Left cardiac atrium (tissue), 4 donors: ENCODE measurements at regions not wholly inside any gene's neighbourhood (a gene's known extent, or its start where the extent isn't known, plus 50 kb on each side); places are given as distances from the start of the nearest gene placed in this dataset.

Source experiments
- ATAC-seq, 2 donors: fragments of 200-7000 bp; cut with Tn5 transposase; one replicate each; pipeline ENCODE4 v1.9.1; 2020; ENCODE audit warnings: mild to moderate bottlenecking in 2 of 2, moderate library complexity in 2 of 2
- DNase-seq: peaks from one replicate; pipeline ENCODE4 v3.0.0-alpha.2; 2020
- intact Hi-C, 2 donors: fragments of 100-400 bp; cut with DNase I; formaldehyde crosslinking; loops; one replicate each; pipeline versions ENCODE4 v1.14.1 to v1.15.1; 2022 to 2023
- donor health status: DM: no; HTN: yes; CAD: no.
- donor health status: DM: no; HTN: yes; CAD: no; lungs with severe emphysema.
- donor health status: DM: yes; HTN: yes; CAD: no.
- donor health status: Dilated cardiomyopathy.

DNA sequence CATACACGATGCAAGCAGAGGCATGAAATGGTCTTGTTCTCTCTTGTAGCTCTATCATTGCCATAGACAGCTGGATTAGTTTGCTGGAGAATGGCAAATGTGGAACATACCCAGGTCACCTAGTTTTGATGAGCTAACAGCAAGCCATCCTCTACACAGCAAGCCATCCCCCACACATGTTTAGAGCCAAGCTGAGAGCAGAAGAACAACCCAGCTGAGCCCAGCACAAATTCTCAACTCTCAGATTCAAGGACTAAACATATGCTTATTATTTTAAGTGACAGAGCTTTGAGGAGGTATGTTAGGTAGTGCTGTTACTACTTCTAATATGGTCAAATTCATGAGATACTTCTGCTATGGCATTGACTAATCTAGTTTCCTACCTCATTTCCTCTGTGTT lies 230.3 kb downstream of the OTOR start:
- intact Hi-C loops = no loop called here
- ATAC-seq (no peak), DNase-seq (no peak)

DNA sequence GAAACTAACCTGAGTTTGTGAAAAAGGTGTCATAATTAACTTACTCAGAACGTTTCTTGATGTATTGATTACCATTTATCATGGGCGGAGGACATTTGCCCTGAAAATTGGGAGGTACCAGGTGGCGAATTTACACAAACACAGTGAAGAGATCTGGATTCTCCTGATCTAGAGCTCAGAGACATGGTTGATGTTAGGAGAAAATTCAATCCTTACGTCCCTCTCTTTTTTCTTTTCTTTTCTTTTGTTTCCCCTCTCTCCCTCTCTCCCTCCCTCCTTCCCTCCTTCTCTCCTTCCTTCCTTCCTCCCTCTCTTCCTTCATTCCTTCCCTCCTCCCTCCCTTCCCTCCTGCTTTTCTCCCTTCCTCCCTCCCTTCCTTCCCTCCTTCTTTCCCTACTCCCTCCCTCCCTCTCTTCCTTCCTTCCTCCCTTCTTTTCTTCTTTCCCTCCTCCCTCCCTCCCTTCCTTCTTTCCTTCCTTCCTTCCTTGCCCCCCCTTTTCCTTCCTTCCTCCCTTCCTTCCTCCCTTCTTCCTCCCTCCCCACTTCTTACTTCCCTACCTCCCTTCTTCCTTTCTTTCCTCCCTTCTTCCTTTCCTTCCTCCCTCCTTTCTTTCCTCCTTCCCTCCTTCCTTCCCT lies 234.1 kb downstream of the OTOR start:
- intact Hi-C loops = no loop called here
- ATAC-seq (no peak), DNase-seq (no peak)

DNA sequence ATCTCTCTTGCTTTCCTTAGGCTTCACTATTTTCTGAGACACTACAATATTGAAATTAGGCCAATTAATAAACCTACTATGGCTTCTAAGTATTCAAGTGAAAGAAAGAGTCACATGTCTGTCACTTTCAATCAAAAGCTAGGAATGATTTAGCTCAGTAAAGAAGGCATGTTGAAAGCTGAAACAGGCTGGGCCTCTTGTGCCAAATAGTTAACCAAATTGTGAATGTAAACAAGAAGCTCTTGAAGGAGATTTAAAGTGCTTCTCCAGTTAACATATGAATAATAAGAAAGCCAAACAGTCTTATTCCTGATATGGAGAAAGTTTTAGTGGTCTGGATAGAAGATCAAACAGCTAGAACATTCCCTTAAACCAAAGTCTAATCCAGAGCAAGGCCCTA lies 236.3 kb downstream of the OTOR start:
- no peak for ATAC-seq
- intact Hi-C loops = no loop called here
- no peak for DNase-seq

GRCh38 chr20:17003170-17003870 lies 223.5 kb upstream of the PCSK2 start:
- intact Hi-C loops = no loop called here
- no peak for ATAC-seq

DNA sequence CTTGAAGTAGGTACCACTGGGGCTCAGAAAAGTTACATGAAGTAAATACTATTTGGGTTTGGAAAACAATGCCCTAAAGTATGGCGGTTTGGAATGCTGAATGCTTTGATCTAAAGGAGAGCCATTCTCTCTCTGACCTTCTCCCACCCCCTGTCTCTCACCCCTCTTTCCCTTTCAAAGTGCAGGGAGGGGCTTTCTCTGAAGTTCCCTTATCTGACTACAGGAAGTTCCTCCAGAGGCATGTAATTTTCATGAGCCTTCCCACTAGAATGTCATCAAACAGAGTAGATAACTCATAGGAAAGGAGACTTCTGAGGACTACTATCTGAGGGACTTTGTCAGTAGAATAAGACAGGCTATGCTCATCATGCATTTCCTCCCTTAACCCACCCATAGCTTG lies 216.7 kb upstream of the PCSK2 start:
- ATAC-seq = no peak
- intact Hi-C loops = no loop called here

More at GRCh38 chr20:17003170-17003870, 223.5 kb upstream of the PCSK2 start:
- DNase-seq = no peak

GRCh38 chr20:17012546-17013226 lies 214.2 kb upstream of the PCSK2 start:
- ATAC-seq (no peak), DNase-seq (no peak)
- intact Hi-C loops = no loop called here

More for the DNA sequence above, 216.7 kb upstream of the PCSK2 start:
- DNase-seq = no peak

- DNase-seq = no peak
- ATAC-seq = no peak
- intact Hi-C loops = no loop called here
These were observed 212.6 kb upstream of the PCSK2 start for GRCh38 chr20:17014217-17014616.

- intact Hi-C loops = no loop called here
- ATAC-seq (no peak), DNase-seq (no peak)
These were observed 212.0 kb upstream of the PCSK2 start for GRCh38 chr20:17014756-17015366.

DNA sequence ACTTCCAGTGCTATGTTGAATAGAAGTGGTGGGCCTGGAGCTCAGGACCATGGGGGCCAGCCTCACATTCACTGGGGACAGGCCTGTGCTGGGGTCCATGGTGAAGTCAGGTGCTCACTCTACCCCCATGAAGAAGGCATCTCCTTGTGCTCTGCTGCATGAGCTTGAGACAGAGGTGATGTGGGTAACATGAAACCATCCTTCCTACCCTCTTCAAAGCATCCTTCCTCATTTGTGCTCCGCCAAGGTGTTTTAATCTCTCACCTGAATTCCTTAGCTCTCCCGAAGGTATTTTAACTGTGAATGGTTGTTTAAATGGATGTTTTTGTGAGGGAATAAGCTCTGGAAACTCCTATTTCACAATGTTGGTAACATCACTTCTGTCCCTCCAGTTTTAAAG lies 209.6 kb upstream of the PCSK2 start:
- intact Hi-C loops = no loop called here
- no peak for DNase-seq
- no peak for ATAC-seq

DNA sequence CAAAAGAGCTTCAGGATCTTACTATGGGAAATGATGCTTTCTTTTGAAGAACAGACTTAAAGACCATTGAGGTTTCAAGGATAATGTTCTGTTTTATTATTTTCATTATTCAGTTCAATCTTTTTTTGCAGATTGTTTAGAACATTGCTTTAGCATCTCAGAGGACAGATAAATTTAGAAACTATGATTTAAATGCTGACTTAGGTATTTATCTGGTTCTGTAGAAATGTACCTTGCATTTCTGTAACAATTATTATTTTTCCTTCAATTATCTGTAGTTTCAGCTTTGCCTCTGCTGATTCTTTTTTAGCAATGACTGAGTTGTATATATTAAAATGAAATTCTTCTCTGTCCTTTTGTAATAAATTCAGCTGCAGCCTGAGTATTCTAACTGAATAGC lies 205.4 kb upstream of the PCSK2 start:
- ATAC-seq (no peak), DNase-seq (no peak)
- intact Hi-C loops = no loop called here

DNA sequence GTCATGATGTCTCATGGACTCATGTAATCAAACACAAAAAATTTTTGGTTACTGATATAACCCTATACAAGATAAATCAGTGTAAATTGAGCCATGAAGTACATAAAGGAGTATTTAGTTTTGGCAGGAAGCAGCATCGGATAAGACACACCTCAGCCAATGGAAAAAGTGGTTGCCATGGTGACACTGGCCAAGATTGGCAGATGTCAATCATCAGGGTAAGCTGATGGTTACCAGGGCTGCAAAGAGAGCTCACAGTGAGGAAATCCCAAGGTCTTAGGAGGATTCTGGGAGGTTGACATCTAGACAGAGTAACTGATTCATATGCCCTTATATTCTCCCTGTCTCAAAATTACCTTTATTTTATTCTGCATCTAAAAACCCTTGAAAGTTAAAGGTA lies 203.8 kb upstream of the PCSK2 start:
- intact Hi-C loops = no loop called here
- no peak for DNase-seq
- ATAC-seq = no peak

DNA sequence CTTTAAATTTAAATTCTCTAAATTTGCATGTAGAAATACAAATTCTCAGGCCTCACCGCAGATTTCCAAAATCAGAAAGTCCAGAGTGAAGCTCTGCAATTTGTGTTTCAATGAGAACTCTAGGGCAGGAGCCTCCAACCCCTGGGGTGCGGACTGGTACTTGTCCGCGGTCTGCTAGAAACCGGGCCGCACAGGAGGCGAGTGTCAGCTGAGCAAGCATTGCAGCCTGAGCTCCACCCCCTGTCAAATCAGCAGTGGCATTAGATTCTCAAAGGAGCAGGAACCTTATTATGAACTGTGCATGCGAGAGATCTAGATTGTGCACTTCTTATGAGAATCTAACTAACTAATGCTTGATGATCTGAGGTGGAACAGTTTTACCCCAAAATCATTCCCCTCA lies 203.0 kb upstream of the PCSK2 start:
- DNase-seq (no peak), ATAC-seq (no peak)
- intact Hi-C loops = no loop called here

DNA sequence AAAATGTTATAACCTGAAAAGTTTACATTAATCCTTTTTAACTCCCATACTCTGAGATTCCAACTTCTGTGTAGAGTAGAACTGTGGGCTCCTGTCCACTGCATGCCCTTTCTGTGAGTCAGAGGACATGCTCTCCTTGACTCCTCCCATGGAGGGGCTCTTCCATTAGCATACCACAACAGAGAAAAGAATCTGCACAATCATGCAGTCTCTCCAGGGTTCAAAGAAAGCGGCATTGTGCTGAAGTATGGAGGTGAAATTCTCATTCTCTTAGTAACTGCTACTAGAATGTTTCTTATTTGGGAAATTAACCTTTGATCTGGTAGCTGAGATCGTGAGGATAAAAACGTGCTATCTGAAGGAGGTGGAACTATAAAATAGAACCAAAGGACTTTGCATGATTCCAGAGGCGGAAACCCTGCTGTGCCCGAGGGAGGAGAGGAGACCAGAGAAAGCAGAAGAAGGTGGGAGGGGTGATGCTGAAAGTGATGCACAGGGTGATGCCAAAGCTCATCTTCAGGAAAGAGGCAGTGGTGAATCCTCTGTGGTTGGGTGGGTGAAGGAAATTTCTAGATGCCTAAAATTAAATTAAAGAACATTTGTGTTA lies 202.2 kb upstream of the PCSK2 start:
- ATAC-seq = no peak
- DNase-seq = no peak
- intact Hi-C loops = no loop called here

DNA sequence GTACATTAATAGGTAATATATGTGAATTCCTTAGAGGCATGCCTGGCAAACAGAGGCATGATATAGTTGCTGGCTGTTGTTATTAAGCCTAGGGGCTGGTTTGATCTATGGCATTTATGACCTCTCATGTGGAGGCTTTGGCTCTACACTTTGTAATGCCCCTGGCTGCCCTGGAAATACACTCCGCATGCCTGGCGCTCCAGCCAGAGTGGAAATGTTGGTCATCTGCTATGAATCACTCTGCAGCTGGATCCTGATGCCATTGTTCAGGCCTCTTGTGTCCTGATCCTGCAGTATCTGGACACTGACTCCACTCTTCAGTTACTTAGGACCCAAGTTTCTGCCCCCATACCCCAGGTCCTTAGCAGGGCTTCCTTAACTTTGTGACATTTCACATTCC lies 200.5 kb upstream of the PCSK2 start:
- intact Hi-C loops = no loop called here
- ATAC-seq (no peak), DNase-seq (no peak)

DNA sequence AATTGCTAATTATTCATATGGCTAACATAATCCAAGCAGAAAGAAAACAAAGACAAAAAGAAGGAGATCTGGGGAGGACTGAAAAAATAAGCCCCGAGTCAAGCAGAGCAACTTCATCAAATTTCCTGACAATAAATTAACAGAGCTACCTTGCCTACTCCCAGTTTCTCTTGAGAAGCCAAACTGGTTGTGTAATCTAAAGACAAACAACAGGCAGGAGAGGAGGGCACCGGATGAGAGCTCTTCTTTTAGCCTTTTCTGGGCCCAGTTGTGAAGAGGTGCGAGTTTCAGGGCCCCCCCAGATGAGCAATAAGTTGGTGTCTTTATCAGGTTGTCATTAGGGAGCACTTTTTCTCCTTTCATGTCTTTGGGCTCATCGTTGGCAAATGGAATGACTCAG lies 197.1 kb upstream of the PCSK2 start:
- intact Hi-C loops = no loop called here
- no peak for ATAC-seq
- DNase-seq = no peak

DNA sequence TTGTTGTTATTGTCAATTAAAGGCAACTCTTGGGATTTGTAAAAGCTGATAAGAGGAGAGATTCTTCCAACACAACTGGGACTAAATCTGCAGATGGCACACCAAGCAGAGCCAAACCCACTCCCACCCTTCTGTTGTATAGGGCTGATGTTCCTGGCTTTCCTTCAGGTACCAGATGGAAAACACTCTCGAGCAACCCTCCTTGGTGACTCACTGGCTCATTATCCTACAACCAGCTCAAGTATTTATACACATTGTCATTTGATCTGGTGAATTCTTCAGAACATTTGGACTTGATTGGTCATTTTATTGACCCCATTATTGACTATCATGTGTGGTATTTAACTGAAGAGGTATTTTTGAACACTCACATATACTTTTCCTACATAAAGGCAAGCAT lies 190.3 kb upstream of the PCSK2 start:
- DNase-seq = no peak
- intact Hi-C loops = no loop called here
- ATAC-seq = no peak

GRCh38 chr20:17042122-17042521 lies 184.7 kb upstream of the PCSK2 start:
- DNase-seq (no peak), ATAC-seq (no peak)
- intact Hi-C loops = no loop called here

DNA sequence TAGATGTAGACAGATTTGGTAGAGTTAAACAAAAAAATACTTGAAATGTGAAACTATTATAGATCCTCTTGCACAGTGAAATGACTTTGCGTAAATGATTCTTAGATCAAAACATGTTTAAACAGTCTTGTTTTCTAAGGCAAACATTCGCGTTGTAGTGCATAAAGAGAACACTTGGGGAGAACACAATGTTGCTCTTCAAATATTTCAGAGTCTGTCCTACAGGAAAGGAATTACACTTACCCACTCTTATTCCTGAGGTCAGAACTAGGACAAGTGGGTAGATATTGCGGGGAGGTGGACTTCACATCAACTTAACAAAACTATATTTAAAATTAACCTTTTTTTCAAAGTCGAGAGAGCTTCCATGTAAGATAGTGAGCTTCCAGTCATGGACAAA lies 183.5 kb upstream of the PCSK2 start:
- DNase-seq = no peak
- no peak for ATAC-seq
- intact Hi-C loops = no loop called here

GRCh38 chr20:17044891-17045290 lies 181.9 kb upstream of the PCSK2 start:
- ATAC-seq (no peak), DNase-seq (no peak)
- intact Hi-C loops = no loop called here

GRCh38 chr20:17059465-17059864 lies 167.4 kb upstream of the PCSK2 start:
- intact Hi-C loops = no loop called here
- no peak for DNase-seq
- no peak for ATAC-seq
